IPS-11a (cell line): ENCODE measurements at regions not wholly inside any gene's neighbourhood (a gene's known extent, or its start where the extent isn't known, plus 50 kb on each side); places are given as distances from the start of the nearest gene placed in this dataset.
"Not testable (repeated sequence)": the region's sequence is repeated elsewhere in the genome, so short reads cannot be mapped to it uniquely, and the experiment has no call there.

ENCODE experiments used
- H3K4me3 ChIP-seq: one replicate; pipeline ENCODE4 v1.5.1; 2013; ENCODE audit warnings: low read depth, low read length, control low read depth

DNA sequence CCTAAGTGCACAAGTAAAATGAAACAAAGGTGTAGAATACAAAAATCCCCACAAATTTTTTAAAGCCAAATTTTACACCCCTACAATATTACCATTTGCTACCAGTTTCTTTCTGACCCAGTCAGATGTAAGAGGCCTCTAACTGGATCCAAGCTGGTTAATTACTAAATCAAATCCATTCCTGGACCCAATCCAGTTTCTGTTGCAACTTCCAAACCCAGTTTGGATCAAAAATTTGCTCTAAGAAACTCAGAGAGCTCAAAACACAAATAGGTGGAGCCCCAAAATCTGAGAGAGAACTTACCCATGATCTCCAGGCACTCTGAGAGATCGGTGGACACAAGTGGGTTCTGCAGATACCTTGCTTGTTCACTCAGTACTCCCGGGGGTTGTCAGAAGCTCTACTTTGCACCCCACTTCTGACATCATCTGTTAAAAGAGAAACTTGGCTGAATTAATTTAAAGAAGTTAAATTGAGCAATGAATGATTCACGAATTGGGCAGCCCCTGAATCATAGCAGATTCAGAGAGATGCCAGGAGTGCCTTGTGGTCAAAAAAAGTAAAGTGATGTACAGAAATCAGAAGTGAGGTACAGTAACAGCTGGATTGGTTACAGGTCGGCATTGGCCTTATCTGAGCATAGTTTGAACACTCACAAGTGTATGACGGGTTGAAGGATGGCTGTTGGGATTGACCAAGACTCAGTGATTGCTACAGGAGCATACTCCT, 448.0 kb downstream of the KCNT2 start:
- no peak overlapping the region for H3K4me3 ChIP-seq

DNA sequence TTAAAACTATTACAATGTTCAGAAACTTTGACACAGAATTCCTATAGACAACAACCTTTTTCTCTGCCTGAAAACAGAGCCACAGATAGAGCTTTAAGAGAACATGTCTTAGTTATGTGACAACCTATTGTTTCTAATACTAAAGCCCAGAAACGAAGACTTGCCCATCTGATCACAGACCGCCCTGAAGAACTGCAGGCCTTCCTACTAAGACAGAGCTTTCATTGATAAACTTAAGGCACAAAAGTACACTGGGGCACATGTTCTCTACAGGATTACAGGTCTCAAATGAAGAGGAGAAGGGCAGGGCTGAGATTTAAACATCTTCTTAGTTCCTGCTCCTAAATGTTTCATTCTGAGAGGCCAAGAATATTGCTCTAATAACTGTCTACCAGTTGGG, 452.7 kb downstream of the KCNT2 start:
- no peak overlapping the region for H3K4me3 ChIP-seq

DNA sequence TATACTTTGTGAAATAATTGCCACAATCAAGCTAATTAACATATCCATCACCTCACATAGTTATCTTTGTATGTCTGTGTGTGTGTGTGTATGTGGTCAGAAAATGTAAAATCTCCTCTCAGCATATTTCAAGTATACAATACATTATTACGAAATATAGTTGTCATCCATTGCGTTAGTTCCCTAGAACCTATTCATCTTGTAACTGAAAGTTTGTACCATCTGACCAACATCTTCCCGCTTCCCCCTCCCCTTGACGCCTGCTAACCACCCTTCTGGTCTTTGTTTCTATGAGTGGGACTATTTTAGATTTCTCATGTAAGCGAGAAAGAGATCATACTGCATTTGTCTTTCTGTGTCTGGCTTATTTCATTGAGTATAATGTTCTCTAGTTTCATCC, 455.3 kb downstream of the KCNT2 start:
- H3K4me3 ChIP-seq = no peak overlapping the region

- no peak overlapping the region for H3K4me3 ChIP-seq
Measured at GRCh38 chr1:196152086-196152485, 456.2 kb downstream of the KCNT2 start.

DNA sequence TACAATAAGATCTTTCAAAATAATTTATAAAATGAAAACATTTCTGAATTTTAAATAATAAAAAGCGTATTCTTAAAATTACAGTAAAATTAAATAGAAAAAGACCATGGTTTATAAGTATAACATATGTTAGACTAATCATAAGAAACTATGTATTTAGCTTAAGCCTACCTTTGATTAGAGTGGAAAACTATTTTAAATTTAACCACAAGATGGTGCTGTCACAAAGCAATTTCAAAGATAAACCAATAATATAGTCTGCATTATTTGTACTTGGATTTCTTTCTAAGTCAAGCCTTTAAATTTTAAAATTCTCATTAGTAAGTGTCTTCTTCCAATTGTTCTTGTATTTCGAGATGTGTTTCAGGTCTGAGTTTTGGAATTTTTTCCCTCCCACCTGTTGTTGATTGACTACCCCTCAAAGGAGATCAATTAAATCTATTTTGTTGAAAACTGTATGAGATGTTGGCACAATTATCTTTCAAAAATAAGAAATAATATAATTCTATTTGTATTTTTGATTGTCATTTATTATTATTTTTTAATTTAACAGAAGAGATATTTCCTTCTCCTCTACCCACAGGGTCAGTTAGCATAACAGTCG, 459.8 kb downstream of the KCNT2 start:
- H3K4me3 ChIP-seq = no peak overlapping the region

- H3K4me3 ChIP-seq = no peak overlapping the region
Measured at GRCh38 chr1:196147530-196147929, 460.7 kb downstream of the KCNT2 start.

DNA sequence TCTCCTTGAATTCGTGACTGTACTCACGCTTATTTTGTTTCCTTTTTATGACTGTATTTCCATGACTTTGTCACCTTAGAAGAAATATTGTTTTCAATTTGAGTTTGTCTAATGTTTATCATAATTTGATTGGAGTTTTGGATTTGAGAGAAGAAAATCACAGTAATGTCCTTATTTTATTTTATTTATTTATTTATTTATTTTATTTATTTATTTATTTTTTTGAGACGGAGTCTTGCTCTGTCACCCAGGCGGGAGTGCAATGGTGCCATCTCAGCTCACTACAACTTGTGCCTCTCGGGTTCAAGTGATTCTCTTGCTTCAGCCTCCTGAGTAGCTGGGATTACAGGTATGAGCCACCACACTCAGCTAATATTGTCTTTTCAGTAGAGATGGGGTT, 463.1 kb downstream of the KCNT2 start:
- H3K4me3 ChIP-seq = not testable (repeated sequence)

DNA sequence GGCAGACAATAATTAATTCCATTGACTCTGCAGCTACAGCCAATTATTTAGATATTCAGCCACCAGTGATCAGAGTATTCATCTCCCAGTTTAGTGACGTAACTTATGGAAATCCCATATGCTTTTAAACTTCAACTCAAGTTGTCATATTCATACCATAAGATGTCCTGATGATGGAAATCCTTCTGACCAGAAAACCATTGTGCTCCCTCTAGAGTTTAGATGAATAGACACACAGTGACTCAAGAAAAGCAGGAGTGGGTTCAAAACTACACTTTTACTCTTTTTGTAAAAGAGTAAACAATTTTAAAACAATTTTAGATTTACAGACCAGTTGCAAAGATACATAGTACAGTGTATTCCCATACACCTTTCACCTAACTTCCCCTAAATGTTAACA, 463.7 kb downstream of the KCNT2 start:
- no peak overlapping the region for H3K4me3 ChIP-seq

DNA sequence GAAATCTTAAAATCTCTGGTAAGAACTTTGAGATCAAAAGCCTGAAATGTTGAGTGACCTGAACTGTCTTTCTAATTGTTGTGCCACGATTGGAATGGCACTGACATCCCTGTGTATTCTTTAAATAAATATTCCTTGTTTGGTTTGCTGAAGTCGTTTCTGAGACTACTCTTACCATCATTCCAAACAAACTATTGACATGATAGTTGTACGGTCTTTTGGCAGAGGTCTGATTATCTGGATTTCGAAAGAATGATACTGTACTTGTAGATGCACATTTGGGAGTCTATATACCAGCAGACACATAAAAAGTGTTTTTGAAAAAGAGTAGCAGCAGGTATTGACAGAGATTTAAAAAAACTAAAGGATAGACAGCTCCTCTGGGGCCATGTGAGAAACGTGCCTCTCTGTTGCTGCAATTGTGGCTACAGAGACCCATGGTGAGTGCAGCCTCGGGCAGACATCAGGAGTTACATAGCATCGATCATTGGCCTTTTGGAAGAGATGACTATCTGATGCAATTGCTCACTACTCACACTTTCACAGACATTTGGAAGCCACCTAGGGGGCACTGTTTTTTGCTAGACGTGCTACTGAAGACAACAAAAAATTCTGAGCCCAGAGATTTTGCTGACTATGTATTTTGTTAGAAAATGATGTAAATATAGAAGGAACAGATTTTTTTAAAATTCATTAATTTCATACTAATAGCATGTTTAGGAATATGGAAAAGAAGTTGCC, 464.5 kb downstream of the KCNT2 start:
- no peak overlapping the region for H3K4me3 ChIP-seq

- no peak overlapping the region for H3K4me3 ChIP-seq
Measured at GRCh38 chr1:196142111-196142640, 466.1 kb downstream of the KCNT2 start.

- H3K4me3 ChIP-seq = no peak overlapping the region
Measured at GRCh38 chr1:196136396-196136795, 471.8 kb downstream of the KCNT2 start.

DNA sequence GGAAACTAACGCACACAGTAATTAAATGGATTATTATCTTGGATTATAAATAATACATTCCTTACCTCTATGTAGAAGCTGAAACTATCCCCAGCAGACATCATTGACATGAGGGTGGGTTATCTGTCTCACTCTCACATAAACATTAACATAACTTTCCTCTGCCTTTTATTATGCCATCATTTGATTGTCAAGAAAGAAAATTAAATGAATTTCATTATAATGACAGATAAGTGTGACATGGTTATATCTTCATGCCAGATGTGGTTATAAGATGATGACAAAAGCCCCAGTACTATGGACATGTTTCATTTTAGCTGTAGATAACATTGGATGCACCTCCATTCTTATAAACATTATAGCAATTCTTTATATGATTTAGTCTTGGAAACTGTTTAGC, 476.5 kb downstream of the KCNT2 start:
- H3K4me3 ChIP-seq = no peak overlapping the region

DNA sequence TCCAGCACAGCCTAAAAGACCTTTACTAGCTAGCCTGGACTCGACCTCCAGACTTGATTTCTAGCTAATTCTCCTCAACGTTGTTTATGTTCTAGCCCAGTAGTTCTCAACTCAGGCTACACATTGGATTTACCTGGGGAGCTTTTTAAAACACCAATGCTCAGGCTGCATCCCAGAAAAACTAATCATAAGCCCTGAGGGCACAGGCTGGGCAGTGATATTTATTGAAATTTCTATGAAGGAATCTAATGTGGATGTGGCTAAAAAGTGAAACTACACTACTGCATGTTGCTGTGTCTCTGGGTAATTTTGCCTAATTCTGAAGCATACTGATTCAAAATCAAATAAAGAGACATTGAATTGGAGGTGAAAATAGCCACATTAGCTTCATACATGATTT, 479.4 kb downstream of the KCNT2 start:
- no peak overlapping the region for H3K4me3 ChIP-seq

DNA sequence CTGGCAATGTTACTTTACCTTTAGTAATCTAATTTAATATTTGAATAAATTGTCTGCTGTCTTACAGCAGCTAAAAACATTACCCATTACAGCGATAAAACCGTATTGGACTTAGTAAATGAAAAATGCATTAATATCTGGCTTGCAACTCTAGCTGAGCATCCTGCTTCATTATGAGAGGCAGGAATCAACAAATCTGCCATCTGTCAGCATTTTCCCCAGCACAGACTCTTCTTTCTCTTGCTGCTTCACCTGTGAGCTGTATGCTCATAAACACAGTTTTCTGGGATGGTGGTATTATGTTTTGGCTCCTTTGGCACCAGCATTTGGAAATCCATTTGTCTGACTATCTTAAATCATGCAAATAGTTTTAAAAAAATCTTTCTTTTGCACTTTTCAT, 487.1 kb downstream of the KCNT2 start:
- H3K4me3 ChIP-seq = no peak overlapping the region

GRCh38 chr1:196115646-196116045, 492.6 kb downstream of the KCNT2 start:
- H3K4me3 ChIP-seq = no peak overlapping the region

DNA sequence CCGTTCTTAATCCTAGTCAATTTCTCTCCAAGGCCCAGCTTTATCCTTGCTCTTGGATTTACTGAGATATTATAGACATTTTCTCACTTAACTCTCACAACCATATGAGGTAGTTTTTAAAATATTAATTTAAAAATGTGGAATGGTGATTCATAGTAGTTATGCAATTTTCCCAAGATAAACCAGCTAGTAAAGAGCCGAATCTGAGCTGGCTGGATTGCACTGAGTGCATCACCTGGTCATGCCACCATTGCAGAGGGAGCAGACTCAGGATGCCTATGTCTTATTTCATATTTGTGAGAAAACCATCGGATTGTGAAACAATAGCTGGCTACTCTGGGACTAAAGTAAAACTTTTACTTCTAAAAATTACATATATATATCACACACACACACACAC, 494.0 kb downstream of the KCNT2 start:
- H3K4me3 ChIP-seq = no peak overlapping the region

GRCh38 chr1:196108990-196109389, 499.2 kb downstream of the KCNT2 start:
- H3K4me3 ChIP-seq = not testable (repeated sequence)

DNA sequence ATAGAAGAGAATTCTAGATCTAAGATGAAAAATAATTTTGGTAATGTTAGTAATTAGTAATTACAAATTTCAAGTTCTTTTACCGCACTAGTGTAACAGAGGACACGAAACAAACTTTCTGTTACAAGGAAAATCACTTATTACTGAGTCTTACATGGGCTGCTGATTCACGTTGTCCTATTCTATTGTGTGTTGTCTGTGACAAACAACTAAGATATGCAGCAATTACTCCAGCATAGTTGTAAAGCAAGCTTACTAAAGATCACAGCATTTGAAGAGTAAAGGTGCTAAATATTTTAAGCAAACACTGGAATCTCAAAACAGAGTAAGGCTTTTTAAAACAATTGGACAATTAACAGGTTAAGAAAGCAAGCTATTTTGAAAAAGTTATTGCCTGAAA, 502.3 kb downstream of the KCNT2 start:
- H3K4me3 ChIP-seq = no peak overlapping the region

GRCh38 chr1:196102826-196103225, 505.4 kb downstream of the KCNT2 start:
- no peak overlapping the region for H3K4me3 ChIP-seq

DNA sequence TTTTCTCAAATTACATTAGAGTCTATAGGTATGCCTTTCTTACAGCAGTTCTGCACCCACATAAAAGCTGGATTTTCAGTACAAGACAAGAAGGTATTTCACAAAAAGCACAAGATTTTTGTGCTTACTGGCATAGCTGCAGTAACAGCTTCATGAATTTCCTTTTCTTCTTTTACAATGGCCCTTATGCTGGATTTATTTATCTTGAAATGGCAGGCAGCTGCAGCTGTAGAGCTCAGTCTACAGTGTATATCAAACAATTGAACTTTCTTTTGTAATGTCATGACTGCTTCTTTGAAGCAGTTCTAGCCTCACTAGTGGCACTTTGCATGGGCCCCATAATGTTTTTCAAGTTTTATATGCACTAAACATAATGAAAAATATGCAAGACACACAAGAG, 510.2 kb downstream of the KCNT2 start:
- no peak overlapping the region for H3K4me3 ChIP-seq

GRCh38 chr1:196094821-196095220, 513.4 kb downstream of the KCNT2 start:
- no peak overlapping the region for H3K4me3 ChIP-seq
